Fibroblast of skin of left quadriceps (primary cell): ENCODE measurements at regions not wholly inside any gene's neighbourhood (a gene's known extent, or its start where the extent isn't known, plus 50 kb on each side); places are given as distances from the start of the nearest gene placed in this dataset.

ENCODE experiments used
- DNase-seq, 2 experiments: peaks; one replicate each; pipeline ENCODE4 v3.0.0-alpha.2; 2013; ENCODE audit warnings: low read depth in 2 of 2

DNA sequence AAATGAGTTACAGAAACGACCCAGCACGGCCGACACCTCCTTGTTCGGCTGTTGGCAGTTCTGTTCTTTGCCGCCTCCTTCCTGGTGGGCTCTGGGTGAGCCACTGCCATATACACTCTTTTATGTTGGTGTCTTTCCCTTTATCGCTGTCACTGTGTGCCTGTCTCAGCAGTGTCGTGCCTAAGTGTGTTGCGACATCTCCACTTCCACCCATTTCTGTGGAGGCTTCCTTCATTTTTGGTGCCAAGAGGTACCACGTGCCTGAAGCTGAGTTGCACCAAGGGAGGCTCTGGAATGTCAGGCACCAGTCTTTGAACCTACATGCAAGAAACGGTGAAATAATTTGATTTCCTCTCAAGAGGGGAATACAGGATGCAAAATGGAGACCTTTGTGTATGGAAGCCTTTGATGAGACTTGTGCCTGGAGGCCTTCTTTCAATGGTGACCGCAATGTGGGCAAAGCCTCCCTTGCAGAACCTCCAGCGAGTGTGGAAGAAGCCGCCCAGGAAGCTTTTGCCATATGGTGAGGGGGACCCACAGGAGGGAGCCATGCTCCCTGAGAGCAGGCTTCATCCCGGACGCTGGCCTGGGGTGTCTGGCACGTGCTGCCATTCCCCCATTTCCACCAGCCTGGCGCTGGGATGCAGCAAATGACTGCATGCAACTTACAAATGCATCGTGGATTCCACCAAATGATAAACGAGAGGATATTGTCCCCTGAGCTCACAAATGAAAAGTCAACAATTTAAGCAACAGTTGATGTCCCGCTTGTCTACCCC, 136.2 kb downstream of the TEX29 start:
- DNase-seq: no peak

DNA sequence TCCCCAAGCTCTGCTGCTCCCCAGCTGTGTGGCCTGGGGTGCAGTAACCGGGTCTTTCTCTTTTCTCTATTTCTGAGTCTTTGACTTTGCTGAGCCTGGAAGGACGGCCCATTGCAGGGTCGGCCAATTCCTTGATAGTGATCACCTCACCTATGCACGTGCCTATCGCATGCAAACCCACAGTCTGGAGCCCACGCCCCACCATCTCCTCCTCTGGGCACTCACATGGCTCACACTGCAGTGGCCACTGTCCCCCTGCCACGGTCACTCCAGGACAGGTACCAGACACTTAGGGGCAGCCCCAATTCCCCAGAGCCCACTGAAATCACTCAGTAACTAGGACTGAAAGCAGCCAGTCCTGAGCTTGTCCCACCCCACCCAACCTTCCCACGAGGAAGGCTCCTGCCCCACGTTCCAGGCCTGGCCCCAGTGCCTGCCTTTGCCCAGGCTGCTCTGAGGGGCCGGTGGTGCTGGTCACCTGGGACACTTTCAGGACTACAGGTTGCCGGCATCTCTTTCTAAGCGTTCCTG, 137.6 kb downstream of the TEX29 start:
- DNase-seq: no peak

GRCh38 chr13:111458739-111459138, 138.3 kb downstream of the TEX29 start:
- DNase-seq: no peak

GRCh38 chr13:111459803-111460547, 139.5 kb downstream of the TEX29 start:
- no peak for DNase-seq

DNA sequence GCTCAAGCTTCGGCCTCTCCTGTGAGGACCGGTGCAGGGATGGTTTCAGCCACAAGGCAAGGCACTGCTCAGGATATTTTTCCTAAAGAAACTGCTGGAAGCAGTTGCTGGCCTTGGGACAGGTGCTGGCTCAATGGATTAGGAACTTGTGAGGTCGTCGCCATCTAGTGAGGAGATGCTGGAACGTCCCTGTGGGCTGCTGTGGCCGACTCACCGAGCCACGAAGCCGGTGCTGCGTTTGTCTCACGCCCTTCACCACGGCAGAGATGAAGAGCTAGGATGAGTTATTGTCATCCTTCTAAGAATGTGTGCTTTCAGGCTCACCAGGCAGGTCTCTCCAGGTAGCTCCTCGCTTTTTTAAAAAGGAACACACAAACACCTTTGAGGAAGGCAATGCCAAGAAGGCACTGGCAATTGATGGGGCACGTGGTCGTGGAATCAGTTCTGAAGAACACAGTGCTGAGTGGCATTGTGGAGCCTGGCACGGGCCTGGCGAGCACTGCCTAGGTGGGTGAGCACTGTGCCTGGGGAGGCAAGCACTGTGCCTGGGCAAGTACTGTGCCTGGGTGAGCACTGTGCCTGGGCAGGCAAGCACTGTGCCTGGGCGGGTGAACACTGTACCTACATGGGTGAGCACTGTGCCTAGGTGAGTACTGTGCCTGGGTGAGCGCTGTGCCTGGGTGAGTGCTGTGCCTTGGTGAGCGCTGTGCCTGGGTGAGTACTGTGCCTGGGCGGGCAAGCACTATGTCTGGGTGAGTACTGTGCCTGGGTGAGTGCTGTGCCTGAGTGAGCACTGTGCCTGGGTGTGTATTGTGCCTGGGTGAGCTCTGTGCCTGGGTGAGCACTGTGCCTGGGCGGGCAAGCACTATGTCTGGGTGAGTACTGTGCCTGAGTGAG, 140.4 kb downstream of the TEX29 start:
- peak; percentile 8 to 9 for DNase-seq

- DNase-seq: no peak
Measured at GRCh38 chr13:111461445-111462149, 141.2 kb downstream of the TEX29 start.

DNA sequence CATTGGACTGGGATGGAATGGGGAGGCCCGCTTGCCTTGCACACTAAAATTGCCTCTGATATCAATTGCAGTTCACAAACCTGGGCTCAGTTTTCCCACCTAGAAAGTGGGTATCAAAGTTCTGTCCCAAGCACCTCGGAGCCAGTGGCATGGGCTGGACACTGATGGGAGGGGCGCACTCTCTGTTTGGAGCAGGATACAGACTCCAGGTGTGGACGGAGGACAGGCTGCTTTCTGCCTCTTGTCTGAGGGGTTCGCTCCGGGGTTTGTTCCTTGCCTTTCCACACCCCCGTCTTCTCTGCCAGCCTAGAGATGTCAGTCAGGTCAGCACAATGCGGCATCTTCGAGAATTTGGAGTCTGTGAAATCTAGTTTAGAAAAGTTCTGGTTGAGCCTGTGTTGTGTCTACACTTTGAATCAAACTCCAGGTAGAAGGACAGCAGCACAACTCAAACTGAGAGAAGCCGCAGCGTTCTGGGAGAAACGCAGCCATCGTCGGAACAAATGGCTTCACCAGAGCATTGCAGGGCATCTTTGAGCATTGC, 141.9 kb downstream of the TEX29 start:
- no peak for DNase-seq

DNA sequence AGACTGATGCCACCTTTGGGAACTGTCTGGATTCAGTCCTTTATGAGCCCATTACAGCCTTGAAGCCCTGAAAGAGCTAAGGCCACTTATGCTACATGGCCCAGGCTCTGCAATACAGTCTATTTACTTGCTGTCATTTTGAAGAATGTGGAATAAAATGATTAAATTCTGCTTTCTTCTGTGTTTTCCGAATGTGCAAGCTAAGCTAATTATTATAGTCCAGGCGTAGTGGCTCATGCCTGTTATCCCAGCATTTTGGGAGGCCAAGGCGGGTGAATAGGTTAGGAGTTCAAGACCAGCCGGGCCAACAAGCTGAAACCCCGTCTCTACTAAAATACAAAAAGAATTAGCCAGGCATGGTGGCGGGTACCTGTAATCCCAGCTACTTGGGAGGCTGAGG, 142.5 kb downstream of the TEX29 start:
- no peak for DNase-seq

GRCh38 chr13:111467111-111467890, 146.9 kb downstream of the TEX29 start:
- no peak for DNase-seq

DNA sequence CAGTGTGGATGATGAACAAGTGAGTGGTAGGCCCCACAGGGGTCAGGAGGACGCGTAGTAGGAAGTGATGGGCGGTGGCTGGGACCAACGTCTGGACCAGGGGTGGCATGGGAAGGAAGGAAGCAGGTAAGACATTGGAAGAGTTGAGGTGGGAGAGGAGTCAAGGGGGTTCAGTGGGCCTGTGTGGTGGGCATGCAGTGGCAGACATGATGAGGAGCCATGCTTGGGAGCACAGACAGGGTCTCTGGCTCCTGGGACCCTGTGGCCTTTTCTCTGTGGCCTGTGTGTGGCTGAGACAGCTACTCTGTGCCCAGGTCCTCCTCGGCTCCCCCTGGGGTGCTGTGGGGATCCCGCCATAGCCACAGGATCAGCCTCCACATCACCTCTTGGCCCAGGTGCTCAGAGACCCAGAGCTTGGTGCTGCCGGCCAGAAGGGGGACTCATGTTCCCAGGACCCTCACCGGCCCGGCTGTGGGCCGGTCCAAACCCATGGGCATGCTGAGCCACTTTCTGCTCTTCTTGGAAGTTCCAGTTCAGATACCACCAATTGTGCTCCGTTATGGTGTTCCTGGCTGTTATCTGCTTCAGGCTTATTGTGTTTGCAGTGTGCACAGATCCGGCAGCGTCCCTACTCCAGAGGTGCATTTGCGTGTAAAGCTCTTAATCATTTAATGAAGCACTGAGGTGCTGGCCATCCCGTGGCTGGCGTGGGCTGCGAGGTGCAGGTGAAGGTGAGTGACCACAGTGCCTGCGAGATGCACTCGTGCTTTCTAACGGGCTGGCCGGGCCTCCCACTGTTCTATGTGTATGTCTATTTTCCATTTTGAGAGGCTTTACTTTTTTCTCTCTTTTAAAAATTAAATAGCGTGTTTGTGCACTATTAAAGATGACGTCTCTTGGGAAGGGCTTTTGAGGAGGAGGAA, 147.9 kb downstream of the TEX29 start:
- no peak for DNase-seq

- DNase-seq: no peak
Measured at GRCh38 chr13:111469450-111469849, 149.0 kb downstream of the TEX29 start.

GRCh38 chr13:111469916-111470506, 149.6 kb downstream of the TEX29 start:
- no peak for DNase-seq

GRCh38 chr13:111470933-111471332, 150.5 kb downstream of the TEX29 start:
- no peak for DNase-seq

DNA sequence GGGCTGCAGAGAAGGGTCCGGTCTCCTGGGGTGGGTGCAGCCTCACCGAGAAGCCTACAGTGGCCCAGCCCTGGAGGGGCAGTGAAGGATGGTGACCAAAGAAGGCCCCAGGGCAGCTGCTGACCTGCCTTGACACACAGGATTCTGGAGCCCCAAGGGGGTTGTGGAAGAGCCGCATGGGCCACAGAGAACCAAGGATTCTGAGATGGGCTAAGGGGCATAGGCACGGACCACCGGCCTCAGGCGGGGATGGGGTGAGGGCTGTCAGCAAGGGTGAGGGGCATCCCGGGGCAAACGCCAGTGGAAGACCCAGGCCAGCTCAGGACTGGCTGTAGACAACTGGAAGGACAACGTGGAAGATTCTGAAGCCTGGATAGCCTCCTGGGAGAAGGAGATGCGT, 151.6 kb downstream of the TEX29 start:
- no peak for DNase-seq

- DNase-seq: no peak
Measured at GRCh38 chr13:111472559-111473460, 152.4 kb downstream of the TEX29 start.

DNA sequence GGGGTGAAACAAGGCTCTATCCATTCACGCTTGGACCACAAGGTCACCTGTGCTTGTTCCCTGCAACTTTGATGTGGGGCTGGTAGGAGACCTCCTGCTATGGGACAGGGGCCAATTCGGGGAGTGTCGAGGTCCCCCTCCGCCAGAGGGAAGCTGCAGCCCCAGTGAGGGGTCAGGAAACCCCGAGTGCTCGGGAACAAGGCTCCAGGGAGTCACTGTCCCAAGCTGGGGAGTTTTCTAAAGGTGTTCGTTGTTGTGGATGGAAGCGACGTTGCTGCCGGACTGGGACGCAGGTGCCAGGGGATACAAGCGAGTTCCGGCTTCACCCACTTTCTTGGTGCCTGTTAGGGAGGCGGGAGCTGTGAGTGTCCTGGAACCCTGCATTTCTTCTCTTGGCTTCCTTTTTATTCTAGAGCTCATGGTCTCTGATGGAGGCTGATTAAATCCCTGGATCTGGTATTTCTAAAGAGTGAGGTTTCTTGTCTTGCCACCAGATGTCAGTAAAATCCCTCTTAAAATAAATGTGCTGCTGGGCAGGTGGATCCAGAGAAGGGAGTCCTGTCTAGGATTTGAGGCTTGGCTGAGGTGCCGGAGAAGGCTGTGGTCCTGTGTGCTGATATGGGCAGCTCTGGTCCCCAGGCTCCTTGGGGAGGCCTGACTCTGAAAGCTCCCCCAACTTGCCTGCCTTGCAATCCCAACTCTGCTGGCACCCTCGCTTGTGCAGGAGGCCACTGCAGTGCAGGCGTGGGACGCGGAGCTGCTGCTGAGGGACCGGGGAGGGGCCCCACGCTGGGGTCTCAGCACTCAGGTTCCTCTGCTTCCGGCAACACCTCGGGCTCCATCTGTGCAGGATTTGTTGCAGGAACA, 153.9 kb downstream of the TEX29 start:
- peak; percentile 10 to 15 for DNase-seq

- DNase-seq: no peak
Measured at GRCh38 chr13:111475488-111475887, 155.0 kb downstream of the TEX29 start.
